ENCODE measurements at regions not wholly inside any gene's neighbourhood (a gene's known extent, or its start where the extent isn't known, plus 50 kb on each side); places are given as distances from the start of the nearest gene placed in this dataset.

- ATAC-seq (no peak), DNase-seq (no peak)
- no peaks in the 10 kb centered on the region for H3K36me3 ChIP-seq (ENCODE audit: low read depth, low read length)
- no peaks in the 10 kb centered on the region for H4K20me1 ChIP-seq (ENCODE audit: low read length)
- BruUV-seq (replicated peaks) = no TSS peak
- no peak for TF ChIP-seq EZH2phosphoT487 (IDR thresholded peaks at IDR 0.05; ENCODE audit: borderline replicate concordance, low read length)
- no peak for TF ChIP-seq EZH2 (IDR thresholded peaks at IDR 0.05; ENCODE audit: low read length, unreplicated experiment)
- TF ChIP-seq CTCF (conservative IDR thresholded peaks at IDR 0.05; ENCODE audit: low read depth, low read length) = no peak
- H3K4me1 ChIP-seq (ENCODE audit: insufficient read depth, low read length) = no peaks in the 10 kb centered on the region
- CTCF ChIA-PET = no interaction called here
- POLR2A ChIA-PET (ENCODE audit: unreplicated experiment) = no interaction called here
- peaks cover 10% of the 10 kb centered on the region for H3K27me3 ChIP-seq (ENCODE audit: low read length)
- no peak overlapping the region for H3K9ac ChIP-seq (ENCODE audit: low read length)
- intact Hi-C loops (cut with micrococcal nuclease) = no loop called here
- H3K79me2 ChIP-seq (ENCODE audit: low read length) = no peaks in the 10 kb centered on the region
- no peak overlapping the region for H3K4me2 ChIP-seq (ENCODE audit: low read length)
- no peak overlapping the region for H2AFZ ChIP-seq (ENCODE audit: low read length)
- no peak overlapping the region for H3K4me3 ChIP-seq (ENCODE audit: low read length)
- no peaks in the 10 kb centered on the region for H3K9me2 ChIP-seq (replicated peaks; ENCODE audit: low read length)
- no peaks in the 10 kb centered on the region for H3F3A ChIP-seq (ENCODE audit: low read length, unreplicated experiment)
- H3K27ac ChIP-seq (ENCODE audit: low read length) = no peak overlapping the region
- no peaks in the 10 kb centered on the region for H3K9me3 ChIP-seq (ENCODE audit: low read length)
Observed at GRCh38 chr9:99537996-99538395, 283.7 kb upstream of the NR4A3 start.

GRCh38 chr9:99544526-99544925 lies 277.2 kb upstream of the NR4A3 start:
- no peak overlapping the region for H3K9ac ChIP-seq (ENCODE audit: low read length)
- H3K4me3 ChIP-seq (ENCODE audit: low read length) = no peak overlapping the region
- H3K4me2 ChIP-seq (ENCODE audit: low read length) = no peak overlapping the region
- H3K4me1 ChIP-seq (ENCODE audit: insufficient read depth, low read length) = no peaks in the 10 kb centered on the region
- TF ChIP-seq CTCF (conservative IDR thresholded peaks at IDR 0.05; ENCODE audit: low read depth, low read length) (no peak), EZH2 (IDR thresholded peaks at IDR 0.05; ENCODE audit: low read length, unreplicated experiment) (no peak), EZH2phosphoT487 (IDR thresholded peaks at IDR 0.05; ENCODE audit: borderline replicate concordance, low read length) (no peak)
- no peaks in the 10 kb centered on the region for H3F3A ChIP-seq (ENCODE audit: low read length, unreplicated experiment)
- no TSS peak for BruUV-seq (replicated peaks)
- no peaks in the 10 kb centered on the region for H4K20me1 ChIP-seq (ENCODE audit: low read length)
- POLR2A ChIA-PET (ENCODE audit: unreplicated experiment) = no interaction called here
- H3K9me2 ChIP-seq (replicated peaks; ENCODE audit: low read length) = no peaks in the 10 kb centered on the region
- H3K27me3 ChIP-seq (ENCODE audit: low read length) = peaks cover 7% of the 10 kb centered on the region
- H3K9me3 ChIP-seq (ENCODE audit: low read length) = no peaks in the 10 kb centered on the region
- H2AFZ ChIP-seq (ENCODE audit: low read length) = no peak overlapping the region
- CTCF ChIA-PET = no interaction called here
- H3K36me3 ChIP-seq (ENCODE audit: low read depth, low read length) = no peaks in the 10 kb centered on the region
- H3K79me2 ChIP-seq (ENCODE audit: low read length) = no peaks in the 10 kb centered on the region
- H3K27ac ChIP-seq (ENCODE audit: low read length) = no peak overlapping the region
- intact Hi-C loops (cut with micrococcal nuclease) = no loop called here
- DNase-seq (no peak), ATAC-seq (no peak)

- Histone ChIP-seq H3K36me3 (ENCODE audit: low read depth, low read length) (no peaks in the 10 kb centered on the region), H3K9ac (ENCODE audit: low read length) (no peak overlapping the region), H3K4me2 (ENCODE audit: low read length) (no peak overlapping the region), H3K27me3 (ENCODE audit: low read length) (no peaks in the 10 kb centered on the region), H2AFZ (ENCODE audit: low read length) (no peak overlapping the region), H3K27ac (ENCODE audit: low read length) (no peak overlapping the region), H3K9me2 (replicated peaks; ENCODE audit: low read length) (no peaks in the 10 kb centered on the region), H4K20me1 (ENCODE audit: low read length) (no peaks in the 10 kb centered on the region), H3K4me3 (ENCODE audit: low read length) (no peak overlapping the region), H3F3A (ENCODE audit: low read length, unreplicated experiment) (no peaks in the 10 kb centered on the region), H3K4me1 (ENCODE audit: insufficient read depth, low read length) (no peaks in the 10 kb centered on the region), H3K9me3 (ENCODE audit: low read length) (no peaks in the 10 kb centered on the region), H3K79me2 (ENCODE audit: low read length) (no peaks in the 10 kb centered on the region)
- BruUV-seq (replicated peaks) = no TSS peak
- DNase-seq (no peak), ATAC-seq (no peak)
- CTCF ChIA-PET = no interaction called here
- POLR2A ChIA-PET (ENCODE audit: unreplicated experiment) = no interaction called here
- TF ChIP-seq CTCF (conservative IDR thresholded peaks at IDR 0.05; ENCODE audit: low read depth, low read length) = no peak
- TF ChIP-seq EZH2 (IDR thresholded peaks at IDR 0.05; ENCODE audit: low read length, unreplicated experiment) = no peak
- TF ChIP-seq EZH2phosphoT487 (IDR thresholded peaks at IDR 0.05; ENCODE audit: borderline replicate concordance, low read length) = no peak
- intact Hi-C loops (cut with micrococcal nuclease) = no loop called here
Observed at GRCh38 chr9:99549441-99549840, 272.2 kb upstream of the NR4A3 start.

Data from PC-3 (cell line).